Astrocyte (in vitro differentiated cells and primary cell): ENCODE measurements at regions not wholly inside any gene's neighbourhood (a gene's known extent, or its start where the extent isn't known, plus 50 kb on each side); places are given as distances from the start of the nearest gene placed in this dataset.

Experiments used
- EZH2 ChIP-seq: IDR thresholded peaks from 2 replicates; pipeline ENCODE4 v1.6.1; 2012; ENCODE audit warnings: mild to moderate bottlenecking, low read length, inconsistent platforms; ENCODE audit not compliant: insufficient read depth
- TF ChIP-seq, protein P1 (sequence below): IDR thresholded peaks from 2 replicates; pipeline ENCODE4 v1.5.1; 2011; ENCODE audit warnings: low read depth, mild to moderate bottlenecking, inconsistent platforms, low read length, moderate library complexity; ENCODE audit not compliant: insufficient read depth

DNA sequence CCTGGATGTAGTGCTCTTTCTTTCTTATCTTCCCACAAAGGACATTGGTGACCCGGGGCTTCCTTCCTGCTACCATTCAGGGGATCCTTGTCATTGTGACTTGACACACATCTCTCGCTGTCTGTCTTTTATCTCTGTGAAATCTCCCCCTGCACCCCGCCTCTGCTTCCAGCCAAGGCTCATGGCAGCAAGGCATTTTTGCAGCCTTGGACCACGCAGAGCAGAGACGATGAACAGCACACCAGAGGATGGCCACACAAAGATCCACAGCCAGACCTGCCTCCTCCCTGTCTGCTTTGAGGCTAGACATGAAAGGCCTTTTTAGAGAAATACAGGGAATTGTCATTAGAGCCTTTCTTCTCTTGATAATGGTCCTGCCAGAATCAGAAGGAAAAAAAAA lies 549.1 kb downstream of the CDK5RAP2 start:
- TF ChIP-seq, protein P1, sequence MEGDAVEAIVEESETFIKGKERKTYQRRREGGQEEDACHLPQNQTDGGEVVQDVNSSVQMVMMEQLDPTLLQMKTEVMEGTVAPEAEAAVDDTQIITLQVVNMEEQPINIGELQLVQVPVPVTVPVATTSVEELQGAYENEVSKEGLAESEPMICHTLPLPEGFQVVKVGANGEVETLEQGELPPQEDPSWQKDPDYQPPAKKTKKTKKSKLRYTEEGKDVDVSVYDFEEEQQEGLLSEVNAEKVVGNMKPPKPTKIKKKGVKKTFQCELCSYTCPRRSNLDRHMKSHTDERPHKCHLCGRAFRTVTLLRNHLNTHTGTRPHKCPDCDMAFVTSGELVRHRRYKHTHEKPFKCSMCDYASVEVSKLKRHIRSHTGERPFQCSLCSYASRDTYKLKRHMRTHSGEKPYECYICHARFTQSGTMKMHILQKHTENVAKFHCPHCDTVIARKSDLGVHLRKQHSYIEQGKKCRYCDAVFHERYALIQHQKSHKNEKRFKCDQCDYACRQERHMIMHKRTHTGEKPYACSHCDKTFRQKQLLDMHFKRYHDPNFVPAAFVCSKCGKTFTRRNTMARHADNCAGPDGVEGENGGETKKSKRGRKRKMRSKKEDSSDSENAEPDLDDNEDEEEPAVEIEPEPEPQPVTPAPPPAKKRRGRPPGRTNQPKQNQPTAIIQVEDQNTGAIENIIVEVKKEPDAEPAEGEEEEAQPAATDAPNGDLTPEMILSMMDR: no peak
- TF ChIP-seq EZH2: no peak
